GM23248 (cell line): ENCODE measurements at regions not wholly inside any gene's neighbourhood (a gene's known extent, or its start where the extent isn't known, plus 50 kb on each side); places are given as distances from the start of the nearest gene placed in this dataset.
"Not testable (repeated sequence)": the region's sequence is repeated elsewhere in the genome, so short reads cannot be mapped to it uniquely, and the experiment has no call there.

Experiments used
- DNase-seq: peaks from one replicate; pipeline ENCODE4 v3.0.0-alpha.2; 2015
- H2AFZ ChIP-seq: fragments of 200-600 bp; sonication (generic); 2 replicates; pipeline ENCODE4 v1.6.1; 2016; ENCODE audit warnings: antibody characterized with exemption
- H3F3A ChIP-seq: fragments of 200-600 bp; sonication (generic); 2 replicates; pipeline ENCODE4 v1.6.1; 2016; ENCODE audit warnings: mild to moderate bottlenecking, antibody characterized with exemption, mixed run types; ENCODE audit not compliant: insufficient read depth
- H3K27ac ChIP-seq: fragments of 200-600 bp; sonication (generic); 2 replicates; pipeline ENCODE4 v1.5.1; 2016; ENCODE audit warnings: mild to moderate bottlenecking
- H3K27me3 ChIP-seq: fragments of 200-600 bp; sonication (generic); replicated peaks from 2 replicates; pipeline ENCODE4 v1.6.1; 2016; ENCODE audit warnings: mild to moderate bottlenecking; ENCODE audit not compliant: insufficient read depth
- H3K36me3 ChIP-seq: fragments of 200-600 bp; sonication (generic); 2 replicates; pipeline ENCODE4 v1.6.1; 2016; ENCODE audit warnings: low read depth, mild to moderate bottlenecking
- H3K4me1 ChIP-seq: fragments of 200-600 bp; sonication (generic); 2 replicates; pipeline ENCODE4 v1.6.1; 2016; ENCODE audit warnings: mild to moderate bottlenecking; ENCODE audit not compliant: insufficient read depth
- H3K4me2 ChIP-seq: fragments of 200-600 bp; sonication (generic); one replicate; pipeline ENCODE4 v1.6.1; 2016; ENCODE audit warnings: mild to moderate bottlenecking; ENCODE audit not compliant: unreplicated experiment
- H3K4me3 ChIP-seq: fragments of 200-600 bp; sonication (generic); 2 replicates; pipeline ENCODE4 v1.5.1; 2016; ENCODE audit warnings: mild to moderate bottlenecking
- H3K79me2 ChIP-seq: fragments of 200-600 bp; sonication (generic); 2 replicates; pipeline ENCODE4 v1.6.1; 2016; ENCODE audit warnings: mild to moderate bottlenecking; ENCODE audit not compliant: insufficient read depth
- H3K9ac ChIP-seq: fragments of 200-600 bp; sonication (generic); 2 replicates; pipeline ENCODE4 v1.6.1; 2016; ENCODE audit warnings: mild to moderate bottlenecking
- H3K9me2 ChIP-seq: fragments of 200-600 bp; sonication (generic); 2 replicates; pipeline ENCODE4 v1.6.1; 2016; ENCODE audit warnings: mixed run types, mild to moderate bottlenecking, moderate library complexity; ENCODE audit not compliant: insufficient read depth
- H3K9me3 ChIP-seq: fragments of 200-600 bp; sonication (generic); one replicate; pipeline ENCODE4 v1.6.1; 2017; ENCODE audit warnings: low read depth
- H4K20me1 ChIP-seq: fragments of 200-600 bp; sonication (generic); 2 replicates; pipeline ENCODE4 v1.6.0; 2016; ENCODE audit not compliant: insufficient read depth
- EZH2 ChIP-seq: fragments of 200-600 bp; sonication (generic); IDR thresholded peaks from 2 replicates; pipeline ENCODE4 v1.6.1; 2018; ENCODE audit warnings: antibody characterized with exemption, mild to moderate bottlenecking; ENCODE audit not compliant: insufficient read depth, poor library complexity, severe bottlenecking
- EZH2phosphoT487 ChIP-seq: fragments of 200-600 bp; sonication (generic); IDR thresholded peaks from 2 replicates; pipeline ENCODE4 v1.6.1; 2018; ENCODE audit warnings: antibody characterized with exemption, moderate library complexity, mild to moderate bottlenecking, low read depth; ENCODE audit not compliant: insufficient read depth
- WGBS, 2 experiments: methylation state at CpG; one replicate each; pipeline ENCODE4 v1.1.6; 2015 to 2017; ENCODE audit warnings: low lambda C conversion rate in 2 of 2, low coverage in 1 of 2; ENCODE audit errors: missing lambda C conversion rate in 2 of 2; 5-methylcytosine and 5-hydroxymethylcytosine counted together
- in situ Hi-C: fragments of 300-500 bp; cut with MboI; formaldehyde crosslinking; loops from 2 replicates; pipeline ENCODE4 v1.15.0; 2020

DNA sequence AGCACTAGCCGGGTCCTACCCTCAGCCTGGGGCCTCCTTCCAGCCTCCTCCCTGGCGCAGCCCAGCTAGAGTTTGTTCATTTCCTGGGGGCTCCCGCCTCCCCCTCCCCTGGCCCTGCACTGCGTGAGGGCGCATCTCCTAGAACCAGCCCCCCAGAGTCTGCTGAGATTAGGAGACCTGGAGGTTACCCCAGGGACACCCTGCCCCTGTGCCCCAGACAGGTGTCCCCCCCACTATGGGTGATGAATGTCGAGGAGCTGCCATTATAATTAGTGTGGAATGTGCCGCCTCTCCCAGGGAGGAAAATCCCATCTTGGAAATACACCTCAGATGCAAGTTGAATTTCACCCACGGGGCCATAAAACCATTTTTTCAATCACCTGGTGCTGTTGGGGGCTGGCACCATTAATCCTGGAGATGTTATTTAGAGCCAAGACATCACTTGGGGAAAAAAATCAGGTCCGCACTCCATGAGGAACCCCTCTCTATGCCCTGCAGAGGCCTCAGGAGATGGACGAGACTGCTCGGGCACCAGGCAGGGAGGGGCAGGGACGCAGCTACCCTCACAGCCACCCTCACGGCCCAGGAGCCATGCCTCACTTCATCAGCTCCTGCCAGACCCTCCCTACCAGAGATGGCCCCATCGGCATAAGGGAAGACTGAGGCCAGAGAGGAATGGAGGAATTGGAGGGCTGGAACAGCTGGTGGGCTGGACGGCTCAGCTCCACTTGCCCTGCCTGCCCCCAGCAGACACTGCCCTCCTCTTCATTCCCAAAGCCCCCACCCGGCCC, 197.5 kb downstream of the IGLL1 start:
- Histone ChIP-seq H3K79me2 (no peaks in the 10 kb centered on the region), H3K36me3 (no peaks in the 10 kb centered on the region), H3K4me1 (no peaks in the 10 kb centered on the region), H4K20me1 (no peaks in the 10 kb centered on the region), H3K4me2 (no peak overlapping the region), H2AFZ (no peak overlapping the region), H3K9me2 (no peaks in the 10 kb centered on the region), H3K9ac (no peak overlapping the region), H3K27me3 (no peaks in the 10 kb centered on the region), H3K9me3 (no peaks in the 10 kb centered on the region), H3K27ac (no peak overlapping the region), H3F3A (no peaks in the 10 kb centered on the region), H3K4me3 (no peak overlapping the region)
- 63 to 70% methylated on average over 14 to 15 of the region's 16 CpGs for WGBS, 2 experiments
- no peak for DNase-seq
- TF ChIP-seq EZH2phosphoT487 (no peak), EZH2 (no peak)
- in situ Hi-C loops, result no loop called here

DNA sequence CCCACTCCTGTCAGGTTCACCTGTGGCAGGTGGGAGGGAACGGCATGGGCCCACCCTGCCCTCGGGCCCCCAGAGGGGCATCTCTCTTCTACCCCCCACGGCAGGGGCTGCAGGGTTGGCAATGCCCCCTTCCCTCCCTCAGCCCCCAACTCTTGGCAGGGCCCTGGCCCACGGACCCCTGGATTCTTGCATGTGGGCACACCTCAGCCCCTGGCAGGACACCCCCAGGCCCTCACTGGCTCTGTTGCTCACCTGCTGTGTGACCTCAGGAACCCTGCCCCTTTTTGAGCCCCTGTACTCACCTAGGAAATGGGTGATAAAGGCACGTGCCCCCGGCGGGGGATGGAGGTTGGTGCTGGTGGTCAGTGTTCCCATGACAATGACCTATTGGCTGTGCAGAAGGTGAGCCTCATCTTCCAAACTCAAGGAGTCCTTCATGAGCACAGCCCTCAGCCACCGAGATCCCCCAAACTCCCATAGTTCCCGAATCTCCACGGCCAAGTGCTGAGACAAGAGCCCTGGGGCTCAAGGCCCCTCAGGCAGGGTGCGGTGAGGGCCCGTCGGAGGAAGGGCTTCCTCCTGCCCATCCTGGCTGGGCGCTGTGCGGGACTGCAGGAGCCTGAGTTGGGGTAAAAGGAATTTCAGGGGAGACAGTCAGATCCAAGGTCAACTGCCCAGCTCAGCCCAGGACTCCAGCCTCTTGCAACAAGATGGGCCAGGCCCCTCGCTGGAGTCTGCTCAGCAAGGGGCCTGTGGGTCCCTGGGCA, 198.2 kb downstream of the IGLL1 start:
- Histone ChIP-seq H2AFZ (no peak overlapping the region), H3K27me3 (no peaks in the 10 kb centered on the region), H3K4me1 (no peaks in the 10 kb centered on the region), H3K4me2 (no peak overlapping the region), H3K9ac (no peak overlapping the region), H3K9me3 (no peaks in the 10 kb centered on the region), H3K79me2 (no peaks in the 10 kb centered on the region), H3K36me3 (no peaks in the 10 kb centered on the region), H3K27ac (no peak overlapping the region), H3F3A (no peaks in the 10 kb centered on the region), H4K20me1 (no peaks in the 10 kb centered on the region), H3K9me2 (no peaks in the 10 kb centered on the region), H3K4me3 (no peak overlapping the region)
- no peak for DNase-seq
- 68 to 70% methylated on average over 13 to 16 of the region's 16 CpGs for WGBS, 2 experiments
- in situ Hi-C loops, result no loop called here
- TF ChIP-seq EZH2phosphoT487, result no peak
- no peak for TF ChIP-seq EZH2

DNA sequence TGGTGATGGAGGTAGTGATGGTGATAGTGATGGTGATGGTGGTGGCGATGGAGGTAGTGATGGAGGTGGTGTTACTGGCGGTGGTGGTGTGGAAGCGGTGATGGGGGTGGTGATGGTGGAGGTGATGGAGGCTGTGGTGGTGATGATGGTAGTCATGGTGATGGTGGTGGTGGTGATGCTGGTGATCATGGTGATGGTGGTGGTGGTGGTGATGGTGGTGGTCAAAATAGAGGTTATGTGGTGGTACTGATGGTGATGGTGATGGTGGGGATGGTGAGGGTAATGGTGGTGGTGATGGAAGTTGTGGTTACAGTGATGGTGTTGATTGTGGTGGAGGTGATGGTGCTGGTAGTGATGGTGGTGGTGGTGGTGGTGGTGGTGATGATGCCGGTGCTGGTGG, 199.2 kb downstream of the IGLL1 start:
- H3K27me3 ChIP-seq, result no peaks in the 10 kb centered on the region
- H3K9ac ChIP-seq, result no peak overlapping the region
- H3K4me1 ChIP-seq, result no peaks in the 10 kb centered on the region
- H3K36me3 ChIP-seq, result no peaks in the 10 kb centered on the region
- no peaks in the 10 kb centered on the region for H3K9me3 ChIP-seq
- H3K9me2 ChIP-seq, result no peaks in the 10 kb centered on the region
- no peak for DNase-seq
- in situ Hi-C loops, result no loop called here
- no peaks in the 10 kb centered on the region for H4K20me1 ChIP-seq
- H3K4me3 ChIP-seq, result no peak overlapping the region
- H3K79me2 ChIP-seq, result no peaks in the 10 kb centered on the region
- H3K4me2 ChIP-seq, result no peak overlapping the region
- H2AFZ ChIP-seq, result no peak overlapping the region
- WGBS, 2 experiments, result 83 to 100% methylated on average over 4 of the region's 4 CpGs
- TF ChIP-seq EZH2 (no peak), EZH2phosphoT487 (no peak)
- no peak overlapping the region for H3K27ac ChIP-seq
- H3F3A ChIP-seq, result no peaks in the 10 kb centered on the region

DNA sequence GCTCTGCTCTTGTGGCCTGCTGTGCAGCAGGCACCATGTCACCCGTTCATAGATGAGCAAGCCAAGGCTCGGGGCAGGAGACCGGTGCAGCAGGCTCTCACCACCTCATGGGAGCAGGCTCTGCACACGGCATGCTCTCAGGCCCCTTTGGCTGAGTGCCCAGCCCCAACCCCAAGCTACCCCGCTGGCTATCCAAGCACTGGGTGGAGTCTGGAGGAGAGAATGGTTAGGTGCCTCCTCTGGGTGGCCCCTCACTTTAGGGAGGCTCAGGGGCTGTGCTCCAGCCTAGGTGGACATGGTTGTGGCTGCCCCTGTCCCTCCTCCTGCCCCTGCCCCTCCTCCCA, 199.9 kb downstream of the IGLL1 start:
- Histone ChIP-seq H3K9me3 (no peaks in the 10 kb centered on the region), H3K27me3 (no peaks in the 10 kb centered on the region), H4K20me1 (no peaks in the 10 kb centered on the region), H3K4me1 (no peaks in the 10 kb centered on the region), H3K9ac (no peak overlapping the region), H3K79me2 (no peaks in the 10 kb centered on the region), H3K4me2 (no peak overlapping the region), H3F3A (no peaks in the 10 kb centered on the region), H3K27ac (no peak overlapping the region), H3K36me3 (no peaks in the 10 kb centered on the region), H3K9me2 (no peaks in the 10 kb centered on the region), H2AFZ (no peak overlapping the region), H3K4me3 (no peak overlapping the region)
- in situ Hi-C loops, result no loop called here
- no peak for TF ChIP-seq EZH2phosphoT487
- no peak for TF ChIP-seq EZH2
- DNase-seq, result no peak
- whole genome bisulfite sequencing, 2 experiments, result 36 to 60% methylated on average over 2 to 4 of the region's 5 CpGs

DNA sequence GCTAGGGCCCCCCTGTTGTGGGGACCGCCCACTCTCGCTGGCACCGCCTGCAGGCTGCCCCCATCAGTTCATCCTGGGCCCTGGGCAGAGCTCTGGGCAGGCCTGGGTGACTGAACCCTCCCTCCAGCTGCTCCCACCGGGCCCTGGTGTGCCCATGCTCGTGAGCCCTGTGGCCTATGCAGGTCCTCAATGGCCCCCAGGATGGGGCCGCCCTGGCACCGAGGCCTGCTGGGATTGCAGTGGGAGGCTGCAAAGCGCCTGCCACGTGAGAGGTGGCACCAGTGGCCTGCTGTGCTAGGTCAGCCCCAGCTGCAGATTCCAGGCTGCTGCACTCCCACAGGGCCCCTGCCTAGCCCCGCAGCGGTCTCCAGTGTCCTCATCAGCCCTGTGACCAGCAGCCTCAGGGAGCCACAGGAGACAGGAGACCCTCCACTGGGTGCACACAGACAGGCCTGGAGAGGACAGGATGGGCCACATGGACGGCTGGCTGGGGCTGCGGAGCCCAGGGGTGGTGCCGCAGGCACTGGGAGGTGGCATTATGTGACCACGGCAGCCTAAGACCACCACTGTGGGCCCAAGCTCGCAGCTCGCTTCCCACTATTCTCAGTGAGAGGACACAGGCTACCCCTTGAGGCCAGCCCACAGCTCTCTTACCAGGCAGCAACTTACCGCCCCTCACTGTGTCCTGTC, 199.4 kb downstream of the BCR start:
- H4K20me1 ChIP-seq, H3K4me3 ChIP-seq, H3K36me3 ChIP-seq, DNase-seq, H3F3A ChIP-seq, H3K9me2 ChIP-seq, in situ Hi-C loops, H3K27me3 ChIP-seq, H3K27ac ChIP-seq, H3K9me3 ChIP-seq, H3K79me2 ChIP-seq, H3K4me1 ChIP-seq, H2AFZ ChIP-seq, H3K9ac ChIP-seq, H3K4me2 ChIP-seq: not testable (repeated sequence)
- WGBS, 2 experiments, result 61 to 71% methylated on average over 11 to 15 of the region's 18 CpGs
